Right lobe of liver (tissue), 6 donors: ENCODE measurements at regions not wholly inside any gene's neighbourhood (a gene's known extent, or its start where the extent isn't known, plus 50 kb on each side); places are given as distances from the start of the nearest gene placed in this dataset.

Experiments
- ATAC-seq, 4 donors: fragments of 200-7000 bp; cut with Tn5 transposase; one replicate each; pipeline ENCODE4 v1.9.1; 2020; ENCODE audit warnings: mild to moderate bottlenecking in 4 of 4, moderate library complexity in 4 of 4
- DNase-seq, 3 donors: peaks; one replicate each; pipeline ENCODE4 v3.0.0-alpha.2; 2020
- H3K27ac ChIP-seq, 3 donors: fragments of 200-600 bp; one replicate each; pipeline ENCODE4 v1.8.0; 2022
- H3K27me3 ChIP-seq, 2 donors: fragments of 200-600 bp; one replicate each; pipeline ENCODE4 v1.8.0; 2022
- H3K36me3 ChIP-seq, 4 donors: fragments of 200-600 bp; sonication (generic) in 1 of 4; one replicate each; pipeline versions ENCODE4 v1.5.1 to v1.8.0; 2017 to 2022; ENCODE audit warnings: control low read depth in 1 of 4
- H3K4me1 ChIP-seq, 4 donors: fragments of 200-600 bp; sonication (generic) in 1 of 4; one replicate each; pipeline versions ENCODE4 v1.5.1 to v1.8.0; 2017 to 2022; ENCODE audit warnings: control low read depth in 1 of 4
- H3K4me3 ChIP-seq, 3 donors: fragments of 200-600 bp; one replicate each; pipeline ENCODE4 v1.8.0; 2022
- H3K9me3 ChIP-seq, 4 donors: fragments of 200-600 bp; sonication (generic) in 1 of 4; one replicate each; pipeline versions ENCODE4 v1.5.1 to v1.8.0; 2017 to 2022; ENCODE audit warnings: control low read depth in 1 of 4
- POLR2A ChIP-seq: fragments of 450-650 bp; IDR thresholded peaks from one replicate; pipeline ENCODE4 v1.6.1; 2017; ENCODE audit warnings: antibody characterized with exemption, mild to moderate bottlenecking
- WGBS: methylation state at CpG from one replicate; pipeline ENCODE4 v1.1.6; 2018; ENCODE audit warnings: low coverage, low lambda C conversion rate; ENCODE audit not compliant: insufficient coverage; ENCODE audit errors: missing lambda C conversion rate; 5-methylcytosine and 5-hydroxymethylcytosine counted together
- intact Hi-C, 2 donors: fragments of 100-400 bp; cut with DNase I; formaldehyde crosslinking; loops; one replicate each; pipeline versions ENCODE4 v1.11.2 to v1.14.1; 2022
- TF ChIP-seq, protein P1 (sequence below), 4 donors: fragments of 200-600 bp in 3 of 4; fragments of 450-650 bp in 1 of 4; IDR thresholded peaks; one replicate each; pipeline versions ENCODE4 v1.5.1 to v1.8.0; 2016 to 2022; ENCODE audit warnings: antibody characterized with exemption in 4 of 4, mild to moderate bottlenecking in 2 of 4
- donor health status: DM: no; HTN: yes; CAD: no.
- donor health status: DM: no; HTN: no; CAD: no.
- donor health status: DM: no; HTN: no; CAD: no.
- donor health status: DM: no; HTN: yes; CAD: no.
- donor health status: DM: no; HTN: yes; CAD: no.

DNA sequence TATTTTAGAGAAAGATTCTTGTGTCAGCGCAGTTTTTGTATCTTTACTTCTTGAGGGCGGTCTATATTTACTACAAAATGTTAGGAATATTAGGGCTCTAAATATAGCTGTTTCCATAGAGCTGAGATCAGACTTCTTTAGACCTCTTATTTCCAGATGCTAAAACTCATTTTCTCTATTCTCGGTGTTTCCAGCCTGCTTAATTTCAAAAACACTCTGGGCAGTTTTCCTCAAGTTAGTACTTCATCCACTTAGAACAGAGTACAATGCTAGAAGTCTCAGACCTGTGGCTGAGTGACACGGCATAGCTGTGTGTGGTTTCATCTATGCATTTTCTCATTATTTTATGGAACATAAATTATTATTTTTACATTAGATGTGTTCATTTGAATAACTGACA is 346.6 kb downstream of the PABPC4L start:
- WGBS: 59% methylated on average over 4 of the region's 4 CpGs

DNA sequence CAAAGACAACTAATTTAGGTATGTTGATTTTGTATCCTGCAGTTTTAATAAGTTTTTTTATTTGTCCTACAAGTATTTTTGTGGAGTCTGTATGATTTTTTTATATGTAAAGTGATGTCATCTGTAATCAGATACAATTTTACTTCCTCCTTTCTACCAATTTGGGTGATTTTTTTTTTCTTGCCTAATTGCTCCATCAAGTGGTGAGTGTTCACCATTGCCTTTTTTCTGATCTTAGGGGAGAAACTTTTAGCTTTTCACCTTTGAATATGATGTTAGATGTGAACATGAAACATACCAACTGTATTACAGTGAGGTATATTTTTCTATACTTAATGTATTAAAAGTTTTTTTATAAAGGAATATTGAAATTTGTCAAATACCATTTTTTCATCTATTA is 362.3 kb downstream of the PABPC4L start:
- intact Hi-C loops: no loop called here
- Histone ChIP-seq H3K27me3 (no peaks in the 10 kb centered on the region), H3K4me1 (no peaks in the 10 kb centered on the region), H3K27ac (no peak overlapping the region), H3K4me3 (no peak overlapping the region), H3K9me3 (no peaks in the 10 kb centered on the region), H3K36me3 (no peaks in the 10 kb centered on the region)
- DNase-seq (no peak), ATAC-seq (no peak)
- TF ChIP-seq POLR2A: no peak
- TF ChIP-seq, protein P1, sequence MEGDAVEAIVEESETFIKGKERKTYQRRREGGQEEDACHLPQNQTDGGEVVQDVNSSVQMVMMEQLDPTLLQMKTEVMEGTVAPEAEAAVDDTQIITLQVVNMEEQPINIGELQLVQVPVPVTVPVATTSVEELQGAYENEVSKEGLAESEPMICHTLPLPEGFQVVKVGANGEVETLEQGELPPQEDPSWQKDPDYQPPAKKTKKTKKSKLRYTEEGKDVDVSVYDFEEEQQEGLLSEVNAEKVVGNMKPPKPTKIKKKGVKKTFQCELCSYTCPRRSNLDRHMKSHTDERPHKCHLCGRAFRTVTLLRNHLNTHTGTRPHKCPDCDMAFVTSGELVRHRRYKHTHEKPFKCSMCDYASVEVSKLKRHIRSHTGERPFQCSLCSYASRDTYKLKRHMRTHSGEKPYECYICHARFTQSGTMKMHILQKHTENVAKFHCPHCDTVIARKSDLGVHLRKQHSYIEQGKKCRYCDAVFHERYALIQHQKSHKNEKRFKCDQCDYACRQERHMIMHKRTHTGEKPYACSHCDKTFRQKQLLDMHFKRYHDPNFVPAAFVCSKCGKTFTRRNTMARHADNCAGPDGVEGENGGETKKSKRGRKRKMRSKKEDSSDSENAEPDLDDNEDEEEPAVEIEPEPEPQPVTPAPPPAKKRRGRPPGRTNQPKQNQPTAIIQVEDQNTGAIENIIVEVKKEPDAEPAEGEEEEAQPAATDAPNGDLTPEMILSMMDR (IDR thresholded peaks at IDR 0.05): no peak

More for the DNA sequence above, 346.6 kb downstream of the PABPC4L start:
- Histone ChIP-seq H3K9me3 (no peaks in the 10 kb centered on the region), H3K36me3 (no peaks in the 10 kb centered on the region), H3K4me1 (no peaks in the 10 kb centered on the region), H3K4me3 (no peak overlapping the region), H3K27ac (no peak overlapping the region), H3K27me3 (no peaks in the 10 kb centered on the region)
- TF ChIP-seq, protein P1 (IDR thresholded peaks at IDR 0.05): no peak
- no peak for TF ChIP-seq POLR2A
- intact Hi-C loops: no loop called here
- ATAC-seq (no peak), DNase-seq (no peak)

DNA sequence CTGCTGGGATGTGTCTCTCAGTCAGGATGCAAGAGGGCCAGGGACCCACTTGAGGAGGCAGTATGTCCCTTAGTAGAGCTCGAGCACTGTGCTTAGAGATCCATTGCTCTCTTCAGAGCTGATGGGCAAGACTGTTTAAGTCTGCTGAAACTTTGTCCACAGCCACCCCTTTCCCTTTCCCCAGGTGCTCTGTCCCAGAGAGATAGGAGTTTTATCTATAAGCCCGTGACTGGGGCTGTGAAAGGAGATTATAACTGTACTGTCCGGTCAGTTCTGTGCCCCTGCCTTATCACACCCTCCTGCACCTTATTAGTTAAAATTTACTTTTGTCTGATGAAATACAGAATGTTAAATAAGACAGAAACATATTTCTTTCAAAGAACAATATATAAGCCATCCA is 378.4 kb downstream of the PABPC4L start:
- H3K4me1 ChIP-seq: no peaks in the 10 kb centered on the region
- H3K4me3 ChIP-seq: no peak overlapping the region
- intact Hi-C loops: no loop called here
- H3K27me3 ChIP-seq: no peaks in the 10 kb centered on the region
- ATAC-seq: no peak
- no peaks in the 10 kb centered on the region for H3K36me3 ChIP-seq
- WGBS: 26% methylated on average over 3 of the region's 3 CpGs
- no peaks in the 10 kb centered on the region for H3K9me3 ChIP-seq
- DNase-seq: no peak
- H3K27ac ChIP-seq: no peak overlapping the region
- TF ChIP-seq POLR2A: no peak
- TF ChIP-seq, protein P1 (IDR thresholded peaks at IDR 0.05): no peak

DNA sequence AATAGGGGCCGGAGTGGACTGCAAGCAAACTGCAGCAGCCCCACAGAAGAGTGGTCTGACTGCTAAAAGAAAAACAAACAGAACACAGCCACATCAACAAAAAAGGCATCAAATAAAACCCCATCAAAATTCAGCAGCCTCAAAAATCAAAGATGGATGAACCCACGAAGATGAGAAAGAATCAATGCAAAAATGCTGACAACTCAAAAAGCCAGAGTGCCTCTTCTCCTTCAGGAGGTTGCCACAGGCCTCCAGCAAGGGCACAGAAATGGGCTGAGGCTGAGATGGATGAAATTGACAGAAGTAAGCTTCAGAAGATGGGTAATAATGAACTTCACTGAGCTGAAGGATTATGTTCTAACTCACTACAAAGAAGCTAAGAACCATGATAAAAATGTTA is 388.6 kb downstream of the PABPC4L start:
- DNase-seq (no peak), ATAC-seq (no peak)
- Histone ChIP-seq H3K27ac (no peak overlapping the region), H3K36me3 (no peaks in the 10 kb centered on the region), H3K27me3 (no peaks in the 10 kb centered on the region), H3K4me3 (no peak overlapping the region), H3K9me3 (no peaks in the 10 kb centered on the region), H3K4me1 (no peaks in the 10 kb centered on the region)
- TF ChIP-seq, protein P1 (IDR thresholded peaks at IDR 0.05): no peak
- TF ChIP-seq POLR2A: no peak
- 0% methylated on average over 2 of the region's 2 CpGs for WGBS
- intact Hi-C loops: no loop called here

DNA sequence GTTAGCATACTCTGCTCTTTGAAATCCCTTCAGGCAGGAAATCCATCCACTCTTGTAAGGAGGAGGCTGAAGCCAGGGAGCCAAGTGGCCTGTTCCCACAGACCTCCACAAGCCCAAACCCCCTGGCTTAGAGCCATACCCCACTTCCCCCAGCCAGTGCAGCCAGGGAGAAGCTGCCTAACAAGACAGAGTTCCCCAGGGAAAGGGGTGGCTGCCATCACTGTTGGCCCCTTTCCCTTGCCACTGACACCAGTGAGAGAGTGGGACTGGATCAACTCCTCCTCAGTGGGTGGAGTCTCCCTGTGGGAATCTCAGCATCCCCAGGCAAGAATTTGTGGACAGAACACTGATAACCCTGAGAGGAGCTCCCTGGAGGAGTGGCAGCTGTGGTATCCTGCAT is 389.4 kb downstream of the PABPC4L start:
- no peaks in the 10 kb centered on the region for H3K4me1 ChIP-seq
- DNase-seq (no peak), ATAC-seq (peak in 1 of 4 donors; percentile 33)
- H3K27ac ChIP-seq: no peak overlapping the region
- no peak overlapping the region for H3K4me3 ChIP-seq
- H3K27me3 ChIP-seq: no peaks in the 10 kb centered on the region
- TF ChIP-seq POLR2A: no peak
- TF ChIP-seq, protein P1 (IDR thresholded peaks at IDR 0.05): no peak
- intact Hi-C loops: no loop called here
- H3K9me3 ChIP-seq: no peaks in the 10 kb centered on the region
- H3K36me3 ChIP-seq: no peaks in the 10 kb centered on the region
